ENCODE measurements at regions not wholly inside any gene's neighbourhood (a gene's known extent, or its start where the extent isn't known, plus 50 kb on each side); places are given as distances from the start of the nearest gene placed in this dataset.

- WGBS: 96% methylated on average over 4 of the region's 4 CpGs
- TF ChIP-seq EP300 (IDR thresholded peaks at IDR 0.05) (no peak), CTCF (IDR thresholded peaks at IDR 0.05) (no peak), POLR2AphosphoS5 (IDR thresholded peaks at IDR 0.05) (no peak), POLR2A (IDR thresholded peaks at IDR 0.05; ENCODE audit: low read depth) (no peak)
- peaks cover 0 to 17% (median 13%) of the 10 kb centered on the region in 4 donors for H3K9me3 ChIP-seq
These were observed 855.1 kb downstream of the TMEM182 start for GRCh38 chr2:103616891-103617290.

GRCh38 chr2:103618112-103618511 is 856.3 kb downstream of the TMEM182 start:
- H3K27me3 ChIP-seq: no peaks in the 10 kb centered on the region
- no peaks in the 10 kb centered on the region for H3K36me3 ChIP-seq
- DNase-seq (ENCODE audit: extremely low spot score): no peak
- no peak overlapping the region for H3K27ac ChIP-seq (replicated peaks in 1 of 4)
- H3K4me3 ChIP-seq: no peak overlapping the region
- WGBS: 83% methylated on average over 2 of the region's 2 CpGs
- TF ChIP-seq POLR2A (IDR thresholded peaks at IDR 0.05; ENCODE audit: low read depth): no peak
- no peak for TF ChIP-seq EP300 (IDR thresholded peaks at IDR 0.05)
- no peak for TF ChIP-seq POLR2AphosphoS5 (IDR thresholded peaks at IDR 0.05)
- no peak for TF ChIP-seq CTCF (IDR thresholded peaks at IDR 0.05)
- H3K4me1 ChIP-seq: no peaks in the 10 kb centered on the region
- intact Hi-C loops (cut with DNase I): no loop called here
- H3K9me3 ChIP-seq: peaks cover 0 to 25% (median 16%) of the 10 kb centered on the region in 4 donors

More at GRCh38 chr2:103616891-103617290, 855.1 kb downstream of the TMEM182 start:
- H3K27me3 ChIP-seq: no peaks in the 10 kb centered on the region
- no peak overlapping the region for H3K27ac ChIP-seq (replicated peaks in 1 of 4)
- DNase-seq (ENCODE audit: extremely low spot score): no peak
- no peaks in the 10 kb centered on the region for H3K36me3 ChIP-seq
- intact Hi-C loops (cut with DNase I): no loop called here
- no peak overlapping the region for H3K4me3 ChIP-seq
- H3K4me1 ChIP-seq: no peaks in the 10 kb centered on the region

GRCh38 chr2:103627301-103627700 is 865.5 kb downstream of the TMEM182 start:
- intact Hi-C loops (cut with DNase I): no loop called here
- H3K27me3 ChIP-seq: no peaks in the 10 kb centered on the region
- peaks cover 0 to 11% (median 2%) of the 10 kb centered on the region in 4 donors for H3K9me3 ChIP-seq
- H3K4me3 ChIP-seq: no peak overlapping the region
- H3K4me1 ChIP-seq: no peaks in the 10 kb centered on the region
- no peak overlapping the region for H3K27ac ChIP-seq (replicated peaks in 1 of 4)
- TF ChIP-seq EP300 (IDR thresholded peaks at IDR 0.05): no peak
- no peak for TF ChIP-seq CTCF (IDR thresholded peaks at IDR 0.05)
- TF ChIP-seq POLR2AphosphoS5 (IDR thresholded peaks at IDR 0.05): no peak
- no peak for TF ChIP-seq POLR2A (IDR thresholded peaks at IDR 0.05; ENCODE audit: low read depth)
- no peak for DNase-seq (ENCODE audit: extremely low spot score)
- WGBS: 42% methylated on average over 1 of the region's 1 CpG
- H3K36me3 ChIP-seq: no peaks in the 10 kb centered on the region

- Histone ChIP-seq H3K27me3 (no peaks in the 10 kb centered on the region), H3K27ac (replicated peaks in 1 of 4) (no peak overlapping the region), H3K9me3 (no peaks in the 10 kb centered on the region), H3K36me3 (no peaks in the 10 kb centered on the region), H3K4me3 (no peak overlapping the region), H3K4me1 (no peaks in the 10 kb centered on the region)
- WGBS: 17% methylated on average over 2 of the region's 2 CpGs
- intact Hi-C loops (cut with DNase I): no loop called here
- DNase-seq (ENCODE audit: extremely low spot score): no peak
- TF ChIP-seq CTCF (IDR thresholded peaks at IDR 0.05) (no peak), POLR2AphosphoS5 (IDR thresholded peaks at IDR 0.05) (no peak)
These were observed 877.1 kb downstream of the TMEM182 start for GRCh38 chr2:103638978-103639377.

GRCh38 chr2:103656558-103656957 is 894.7 kb downstream of the TMEM182 start:
- no peak for DNase-seq (ENCODE audit: extremely low spot score)
- no peaks in the 10 kb centered on the region for H3K4me1 ChIP-seq
- no peak overlapping the region for H3K4me3 ChIP-seq
- no peak for TF ChIP-seq EP300 (IDR thresholded peaks at IDR 0.05)
- no peak for TF ChIP-seq CTCF (IDR thresholded peaks at IDR 0.05)
- TF ChIP-seq POLR2AphosphoS5 (IDR thresholded peaks at IDR 0.05): no peak
- TF ChIP-seq POLR2A (IDR thresholded peaks at IDR 0.05; ENCODE audit: low read depth): no peak
- WGBS: 70% methylated on average over 3 of the region's 3 CpGs
- no peaks in the 10 kb centered on the region for H3K36me3 ChIP-seq
- H3K9me3 ChIP-seq: peaks cover 0 to 7% (median 0%) of the 10 kb centered on the region in 4 donors
- intact Hi-C loops (cut with DNase I): no loop called here
- no peaks in the 10 kb centered on the region for H3K27me3 ChIP-seq
- no peak overlapping the region for H3K27ac ChIP-seq (replicated peaks in 1 of 4)
